ENCODE measurements at regions not wholly inside any gene's neighbourhood (a gene's known extent, or its start where the extent isn't known, plus 50 kb on each side); places are given as distances from the start of the nearest gene placed in this dataset.
"Not testable (repeated sequence)": the region's sequence is repeated elsewhere in the genome, so short reads cannot be mapped to it uniquely, and the experiment has no call there.

- no peak for DNase-seq (ENCODE audit: low read depth)
- H3K4me3 ChIP-seq (ENCODE audit: low read depth, low read length), result no peak overlapping the region
- no peak for TF ChIP-seq CTCF (IDR thresholded peaks at IDR 0.05; ENCODE audit: insufficient read depth, low read depth, low read length)
Measured at GRCh38 chr18:71040161-71040560, 751.3 kb downstream of the SOCS6 start.

- DNase-seq (ENCODE audit: low read depth), result no peak
- H3K4me3 ChIP-seq (ENCODE audit: low read depth, low read length), result no peak overlapping the region
- TF ChIP-seq CTCF (IDR thresholded peaks at IDR 0.05; ENCODE audit: insufficient read depth, low read depth, low read length), result no peak
Measured at GRCh38 chr18:71038196-71038595, 749.4 kb downstream of the SOCS6 start.

- H3K4me3 ChIP-seq (ENCODE audit: low read depth, low read length), result no peak overlapping the region
- TF ChIP-seq CTCF (IDR thresholded peaks at IDR 0.05; ENCODE audit: insufficient read depth, low read depth, low read length), result no peak
- no peak for DNase-seq (ENCODE audit: low read depth)
Measured at GRCh38 chr18:71036783-71037182, 747.9 kb downstream of the SOCS6 start.

DNA sequence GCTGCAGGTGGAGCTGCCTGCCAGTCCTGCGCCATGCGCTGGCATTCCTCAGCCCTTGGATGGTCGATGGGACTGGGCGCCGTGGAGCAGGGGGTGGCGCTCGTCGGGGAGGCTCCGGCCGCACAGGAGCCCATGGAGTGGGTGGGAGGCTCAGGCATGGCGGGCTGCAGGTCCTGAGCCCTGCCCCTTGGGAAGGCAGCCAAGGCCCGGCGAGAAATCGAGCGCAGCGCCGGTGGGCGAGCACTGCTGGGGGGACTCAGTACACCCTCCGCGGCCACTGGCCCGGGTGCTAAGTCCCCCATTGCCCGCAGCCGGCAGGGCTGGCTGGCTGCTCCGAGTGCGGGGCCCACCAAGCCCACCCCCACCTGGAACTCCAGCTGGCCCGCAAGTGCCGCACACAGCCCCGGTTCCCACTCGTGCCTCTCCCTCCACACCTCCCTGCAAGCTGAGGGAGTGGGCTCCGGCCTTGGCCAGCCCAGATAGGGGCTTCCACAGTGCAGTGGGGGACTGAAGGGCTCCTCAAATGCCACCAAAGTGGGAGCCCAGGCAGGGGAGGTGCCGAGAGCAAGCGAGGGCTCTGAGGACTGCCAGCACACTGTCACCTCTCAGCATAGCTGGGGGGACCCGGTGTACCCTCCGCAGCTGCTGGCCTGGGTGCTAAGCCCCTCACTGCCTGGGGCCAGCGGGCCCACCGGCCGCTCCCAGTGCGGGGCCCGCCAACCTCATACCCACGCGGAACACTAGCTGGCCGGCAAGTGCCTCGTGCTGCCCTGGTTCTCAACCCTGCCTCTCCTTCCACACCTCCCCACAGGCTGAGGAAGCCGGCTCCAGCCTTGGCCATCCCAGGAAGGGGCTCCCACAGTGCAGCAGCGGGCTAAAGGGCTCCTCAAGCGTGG is 742.7 kb downstream of the SOCS6 start:
- not testable (repeated sequence) for DNase-seq (ENCODE audit: low read depth); H3K4me3 ChIP-seq (ENCODE audit: low read depth, low read length)

- not testable (repeated sequence) for H3K4me3 ChIP-seq (ENCODE audit: low read depth, low read length)
Measured at GRCh38 chr18:71030085-71030484, 741.2 kb downstream of the SOCS6 start.

DNA sequence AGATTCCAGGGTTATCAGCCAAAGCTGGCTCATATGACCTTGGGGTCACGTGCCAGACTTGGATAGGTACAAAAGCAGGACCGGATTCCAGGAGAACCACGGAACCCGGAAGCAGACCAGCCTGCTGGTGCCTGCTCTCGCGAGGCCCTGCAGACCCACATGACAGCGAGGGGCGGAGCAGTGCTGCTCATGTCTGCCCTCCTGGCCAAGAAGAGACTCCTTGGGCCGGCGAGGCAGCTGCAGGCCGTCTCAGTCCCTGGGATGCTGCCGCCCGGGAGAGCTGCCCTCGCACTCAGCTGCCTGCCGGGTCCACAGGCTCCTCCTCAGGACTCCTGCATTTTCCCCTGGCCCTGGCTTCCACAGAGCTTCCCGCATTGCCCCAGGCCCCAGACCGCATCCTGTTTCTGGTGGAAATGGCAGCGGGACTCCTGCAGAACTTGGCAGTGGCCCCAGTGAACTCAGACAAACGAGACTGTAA is 739.5 kb downstream of the SOCS6 start:
- no peak for TF ChIP-seq CTCF (IDR thresholded peaks at IDR 0.05; ENCODE audit: insufficient read depth, low read depth, low read length)
- no peak overlapping the region for H3K4me3 ChIP-seq (ENCODE audit: low read depth, low read length)
- DNase-seq (ENCODE audit: low read depth), result no peak

More at GRCh38 chr18:71030085-71030484, 741.2 kb downstream of the SOCS6 start:
- DNase-seq (ENCODE audit: low read depth), result not testable (repeated sequence)

- DNase-seq (ENCODE audit: low read depth), result no peak
- no peak overlapping the region for H3K4me3 ChIP-seq (ENCODE audit: low read depth, low read length)
- no peak for TF ChIP-seq CTCF (IDR thresholded peaks at IDR 0.05; ENCODE audit: insufficient read depth, low read depth, low read length)
Measured at GRCh38 chr18:71027531-71027930, 738.7 kb downstream of the SOCS6 start.

Measured in fibroblast of villous mesenchyme (primary cell).